Tibial nerve (tissue), 4 donors: ENCODE measurements at regions not wholly inside any gene's neighbourhood (a gene's known extent, or its start where the extent isn't known, plus 50 kb on each side); places are given as distances from the start of the nearest gene placed in this dataset.

Source experiments
- EP300 ChIP-seq, 2 donors: sonication (generic); formaldehyde crosslinking; IDR thresholded peaks; one replicate each; pipeline ENCODE4 v1.6.1; 2017; ENCODE audit warnings: antibody characterized with exemption in 2 of 2, mild to moderate bottlenecking in 1 of 2
- POLR2A ChIP-seq, 2 donors: fragments of 450-650 bp; IDR thresholded peaks; one replicate each; pipeline ENCODE4 v1.6.1; 2017; ENCODE audit warnings: antibody characterized with exemption in 2 of 2, mild to moderate bottlenecking in 2 of 2, moderate library complexity in 2 of 2
- TF ChIP-seq, protein P1 (sequence below), 5 experiments: fragments of 200-600 bp in 3 of 5; fragments of 450-650 bp in 2 of 5; sonication (generic) in 3 of 5; IDR thresholded peaks; one replicate each; pipeline ENCODE4 v1.5.1; 2016 to 2019; ENCODE audit warnings: antibody characterized with exemption in 5 of 5, mild to moderate bottlenecking in 3 of 5, moderate library complexity in 2 of 5

DNA sequence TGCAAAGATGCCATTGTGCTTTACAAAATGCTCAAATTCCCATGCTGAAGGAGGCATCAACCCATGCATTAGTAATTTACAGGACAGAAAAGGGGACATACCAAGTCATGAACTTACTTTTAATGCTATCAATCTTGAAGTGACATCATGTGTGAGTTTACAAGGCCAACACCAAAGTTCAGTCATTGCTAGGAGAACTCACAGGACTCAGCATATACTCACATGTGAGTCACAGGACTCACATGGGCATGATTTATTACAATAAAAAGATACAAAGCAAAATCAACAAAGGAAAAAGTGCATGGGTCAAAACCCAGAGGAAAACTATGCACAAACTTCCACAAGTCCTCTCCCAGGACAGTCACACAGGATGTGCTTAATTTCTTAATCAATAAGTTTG, 1656.0 kb downstream of the MRPL39 start:
- TF ChIP-seq, protein P1, sequence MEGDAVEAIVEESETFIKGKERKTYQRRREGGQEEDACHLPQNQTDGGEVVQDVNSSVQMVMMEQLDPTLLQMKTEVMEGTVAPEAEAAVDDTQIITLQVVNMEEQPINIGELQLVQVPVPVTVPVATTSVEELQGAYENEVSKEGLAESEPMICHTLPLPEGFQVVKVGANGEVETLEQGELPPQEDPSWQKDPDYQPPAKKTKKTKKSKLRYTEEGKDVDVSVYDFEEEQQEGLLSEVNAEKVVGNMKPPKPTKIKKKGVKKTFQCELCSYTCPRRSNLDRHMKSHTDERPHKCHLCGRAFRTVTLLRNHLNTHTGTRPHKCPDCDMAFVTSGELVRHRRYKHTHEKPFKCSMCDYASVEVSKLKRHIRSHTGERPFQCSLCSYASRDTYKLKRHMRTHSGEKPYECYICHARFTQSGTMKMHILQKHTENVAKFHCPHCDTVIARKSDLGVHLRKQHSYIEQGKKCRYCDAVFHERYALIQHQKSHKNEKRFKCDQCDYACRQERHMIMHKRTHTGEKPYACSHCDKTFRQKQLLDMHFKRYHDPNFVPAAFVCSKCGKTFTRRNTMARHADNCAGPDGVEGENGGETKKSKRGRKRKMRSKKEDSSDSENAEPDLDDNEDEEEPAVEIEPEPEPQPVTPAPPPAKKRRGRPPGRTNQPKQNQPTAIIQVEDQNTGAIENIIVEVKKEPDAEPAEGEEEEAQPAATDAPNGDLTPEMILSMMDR (IDR thresholded peaks at IDR 0.05) = no peak
- no peak for TF ChIP-seq POLR2A (IDR thresholded peaks at IDR 0.05)
- no peak for TF ChIP-seq EP300 (IDR thresholded peaks at IDR 0.05)
